Heart left ventricle (tissue), 13 donors: ENCODE measurements at regions not wholly inside any gene's neighbourhood (a gene's known extent, or its start where the extent isn't known, plus 50 kb on each side); places are given as distances from the start of the nearest gene placed in this dataset.
"Not testable (repeated sequence)": the region's sequence is repeated elsewhere in the genome, so short reads cannot be mapped to it uniquely, and the experiment has no call there.

Experiments used
- POLR2A ChIP-seq, 2 donors: fragments of 450-650 bp; IDR thresholded peaks; one replicate each; pipeline ENCODE4 v1.6.1; 2017; ENCODE audit warnings: antibody characterized with exemption in 2 of 2, mild to moderate bottlenecking in 2 of 2, moderate library complexity in 2 of 2
- TF ChIP-seq, protein P1 (sequence below), 12 donors: fragments of 200-600 bp; sonication (generic) in 4 of 12; IDR thresholded peaks; one replicate each; pipeline versions ENCODE4 v1.5.0 to v1.8.0; 2018 to 2022; ENCODE audit warnings: antibody characterized with exemption in 12 of 12, mild to moderate bottlenecking in 5 of 12
- donor health status: ischemic (EF 13 %, LVEDD 7.1; RV severe dilation, severe dysfunction).
- donor health status: DM: no; HTN: yes; CAD: no.
- donor health status: DM: no; HTN: no; CAD: no.
- donor health status: ischemic (EF 25% LVEDD 6.9; RV normal size, moderate dysfunction).
- donor health status: ischemic (EF 25% LVEDD 5.7; RV mildly dilated, moderate dysfunction).
- donor health status: ischemic (EF 35%, LVEDD 5.7; RV mildly dilated, moderate dysfunction).
- donor health status: nonischemic (EF 11% LVEDD 7.7; RV severe dilation, severe dysfunction).
- donor health status: DM: yes; HTN: yes; CAD: no.
- donor health status: PGD.
- donor health status: ischemic (EF 29% LVEDD 5.4; RV normal size, mild dysfunction).
- donor health status: nonischemic (EF 23%, LVEDD 6.1; RV moderate dilation, normal function).

DNA sequence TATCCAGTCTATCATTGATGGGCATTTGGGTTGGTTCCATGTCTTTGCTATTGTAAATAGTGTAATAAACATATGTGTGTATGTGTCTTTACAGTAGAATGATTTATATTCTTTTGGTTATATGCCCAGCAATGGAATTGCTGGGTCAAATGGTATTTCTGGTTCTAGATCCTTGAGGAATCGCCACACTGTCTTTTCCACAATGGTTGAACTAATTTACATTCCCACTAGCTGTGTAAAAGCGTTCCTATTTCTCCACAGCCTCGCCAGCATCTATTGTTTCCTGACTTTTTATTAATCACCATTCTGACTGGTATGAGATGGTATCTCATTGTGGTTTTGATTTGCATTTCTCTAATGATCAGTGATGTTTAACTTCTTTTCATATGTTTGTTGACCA is 152.7 kb downstream of the CAPZA3 start:
- TF ChIP-seq POLR2A (IDR thresholded peaks at IDR 0.05), result not testable (repeated sequence)
- TF ChIP-seq, protein P1, sequence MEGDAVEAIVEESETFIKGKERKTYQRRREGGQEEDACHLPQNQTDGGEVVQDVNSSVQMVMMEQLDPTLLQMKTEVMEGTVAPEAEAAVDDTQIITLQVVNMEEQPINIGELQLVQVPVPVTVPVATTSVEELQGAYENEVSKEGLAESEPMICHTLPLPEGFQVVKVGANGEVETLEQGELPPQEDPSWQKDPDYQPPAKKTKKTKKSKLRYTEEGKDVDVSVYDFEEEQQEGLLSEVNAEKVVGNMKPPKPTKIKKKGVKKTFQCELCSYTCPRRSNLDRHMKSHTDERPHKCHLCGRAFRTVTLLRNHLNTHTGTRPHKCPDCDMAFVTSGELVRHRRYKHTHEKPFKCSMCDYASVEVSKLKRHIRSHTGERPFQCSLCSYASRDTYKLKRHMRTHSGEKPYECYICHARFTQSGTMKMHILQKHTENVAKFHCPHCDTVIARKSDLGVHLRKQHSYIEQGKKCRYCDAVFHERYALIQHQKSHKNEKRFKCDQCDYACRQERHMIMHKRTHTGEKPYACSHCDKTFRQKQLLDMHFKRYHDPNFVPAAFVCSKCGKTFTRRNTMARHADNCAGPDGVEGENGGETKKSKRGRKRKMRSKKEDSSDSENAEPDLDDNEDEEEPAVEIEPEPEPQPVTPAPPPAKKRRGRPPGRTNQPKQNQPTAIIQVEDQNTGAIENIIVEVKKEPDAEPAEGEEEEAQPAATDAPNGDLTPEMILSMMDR (IDR thresholded peaks at IDR 0.05), result not testable (repeated sequence)
